PC-9 (cell line): ENCODE measurements at regions not wholly inside any gene's neighbourhood (a gene's known extent, or its start where the extent isn't known, plus 50 kb on each side); places are given as distances from the start of the nearest gene placed in this dataset.

Experiments used
- BruUV-seq: library from RNA; stranded (reverse); fragments of 400-500 nt; replicated peaks from 2 replicates; lab custom pipeline; 2021; lab: Mats Ljungman, UMichigan
- CTCF ChIA-PET: fragments of 300-600 bp; sonication (Branson Sonifier 250); formaldehyde crosslinking; loops from one replicate; lab custom pipeline; 2022; ENCODE audit warnings: antibody characterized with exemption; lab: Charles Lee
- POLR2A ChIA-PET: fragments of 300-600 bp; sonication (Branson Sonifier 250); formaldehyde crosslinking; loops from one replicate; lab custom pipeline; 2022; ENCODE audit warnings: antibody characterized with exemption; ENCODE audit not compliant: unreplicated experiment; lab: Charles Lee
- DNase-seq, 2 experiments: peaks; one replicate each; pipeline versions ENCODE4 v3.0.0 to v3.0.0-alpha.2; 2015 to 2022; ENCODE audit warnings: mixed read lengths in 1 of 2
- H2AFZ ChIP-seq: fragments of 200-600 bp; sonication (generic); 2 replicates; pipeline ENCODE4 v1.8.1; 2017; ENCODE audit warnings: antibody characterized with exemption
- H3F3A ChIP-seq: fragments of 200-600 bp; sonication (generic); 2 replicates; pipeline ENCODE4 v1.8.1; 2017; ENCODE audit warnings: antibody characterized with exemption, mild to moderate bottlenecking, low read depth; ENCODE audit not compliant: insufficient read depth
- H3K27ac ChIP-seq: fragments of 200-600 bp; sonication (generic); 2 replicates; pipeline ENCODE4 v1.6.1; 2016; ENCODE audit warnings: mixed run types
- H3K27me3 ChIP-seq: fragments of 200-600 bp; sonication (generic); 2 replicates; pipeline ENCODE4 v1.6.1; 2016; ENCODE audit warnings: low read depth, mixed run types; ENCODE audit not compliant: insufficient read depth
- H3K36me3 ChIP-seq: fragments of 200-600 bp; sonication (generic); 2 replicates; pipeline ENCODE4 v1.6.1; 2016; ENCODE audit warnings: low read depth, mixed run types
- H3K4me1 ChIP-seq: fragments of 200-600 bp; sonication (generic); replicated peaks from 2 replicates; pipeline ENCODE4 v1.6.1; 2016; ENCODE audit warnings: mixed run types; ENCODE audit not compliant: insufficient read depth
- H3K4me2 ChIP-seq: fragments of 200-600 bp; sonication (generic); 2 replicates; pipeline ENCODE4 v1.6.1; 2017; ENCODE audit warnings: mixed run types
- H3K4me3 ChIP-seq: fragments of 200-600 bp; sonication (generic); 2 replicates; pipeline ENCODE4 v1.6.1; 2016; ENCODE audit warnings: mixed run types
- H3K79me2 ChIP-seq: fragments of 200-600 bp; sonication (generic); 2 replicates; pipeline ENCODE4 v1.6.1; 2017; ENCODE audit warnings: low read depth, mixed run types
- H3K9me2 ChIP-seq: fragments of 200-600 bp; sonication (generic); 2 replicates; pipeline ENCODE4 v1.8.1; 2017; ENCODE audit warnings: mild to moderate bottlenecking; ENCODE audit not compliant: insufficient read depth
- H3K9me3 ChIP-seq: fragments of 200-600 bp; sonication (generic); 2 replicates; pipeline ENCODE4 v1.8.1; 2016; ENCODE audit warnings: low read depth; ENCODE audit not compliant: insufficient read depth
- H4K20me1 ChIP-seq: fragments of 200-600 bp; sonication (generic); 2 replicates; pipeline ENCODE4 v1.8.1; 2017; ENCODE audit not compliant: insufficient read depth
- EZH2 ChIP-seq: fragments of 200-600 bp; sonication (generic); IDR thresholded peaks from 2 replicates; pipeline ENCODE4 v1.8.0; 2017; ENCODE audit warnings: antibody characterized with exemption, low read depth
- intact Hi-C: fragments of 100-400 bp; cut with micrococcal nuclease; formaldehyde crosslinking; loops from one replicate; pipeline ENCODE4 v1.10.0; 2022; ENCODE audit not compliant: unreplicated experiment
- TF ChIP-seq, protein P1 (sequence below): fragments of 200-600 bp; sonication (generic); conservative IDR thresholded peaks from 2 replicates; pipeline ENCODE4 v1.6.1; 2017; ENCODE audit warnings: mixed run types, antibody characterized with exemption, mild to moderate bottlenecking, moderate library complexity

GRCh38 chr4:103867311-103867710 is 147.5 kb upstream of the TACR3 start:
- no peak overlapping the region for H3K4me2 ChIP-seq
- CTCF ChIA-PET = no interaction called here
- H3K9me3 ChIP-seq = no peaks in the 10 kb centered on the region
- POLR2A ChIA-PET = no interaction called here
- BruUV-seq = no TSS peak
- TF ChIP-seq EZH2 = no peak
- TF ChIP-seq, protein P1, sequence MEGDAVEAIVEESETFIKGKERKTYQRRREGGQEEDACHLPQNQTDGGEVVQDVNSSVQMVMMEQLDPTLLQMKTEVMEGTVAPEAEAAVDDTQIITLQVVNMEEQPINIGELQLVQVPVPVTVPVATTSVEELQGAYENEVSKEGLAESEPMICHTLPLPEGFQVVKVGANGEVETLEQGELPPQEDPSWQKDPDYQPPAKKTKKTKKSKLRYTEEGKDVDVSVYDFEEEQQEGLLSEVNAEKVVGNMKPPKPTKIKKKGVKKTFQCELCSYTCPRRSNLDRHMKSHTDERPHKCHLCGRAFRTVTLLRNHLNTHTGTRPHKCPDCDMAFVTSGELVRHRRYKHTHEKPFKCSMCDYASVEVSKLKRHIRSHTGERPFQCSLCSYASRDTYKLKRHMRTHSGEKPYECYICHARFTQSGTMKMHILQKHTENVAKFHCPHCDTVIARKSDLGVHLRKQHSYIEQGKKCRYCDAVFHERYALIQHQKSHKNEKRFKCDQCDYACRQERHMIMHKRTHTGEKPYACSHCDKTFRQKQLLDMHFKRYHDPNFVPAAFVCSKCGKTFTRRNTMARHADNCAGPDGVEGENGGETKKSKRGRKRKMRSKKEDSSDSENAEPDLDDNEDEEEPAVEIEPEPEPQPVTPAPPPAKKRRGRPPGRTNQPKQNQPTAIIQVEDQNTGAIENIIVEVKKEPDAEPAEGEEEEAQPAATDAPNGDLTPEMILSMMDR = no peak
- H3K79me2 ChIP-seq = no peaks in the 10 kb centered on the region
- intact Hi-C loops = no loop called here
- H3K9me2 ChIP-seq = no peaks in the 10 kb centered on the region
- no peaks in the 10 kb centered on the region for H3K27me3 ChIP-seq
- no peaks in the 10 kb centered on the region for H3F3A ChIP-seq
- no peaks in the 10 kb centered on the region for H4K20me1 ChIP-seq
- DNase-seq = no peak
- H3K36me3 ChIP-seq = no peaks in the 10 kb centered on the region
- no peaks in the 10 kb centered on the region for H3K4me1 ChIP-seq
- H3K4me3 ChIP-seq = no peak overlapping the region
- H3K27ac ChIP-seq = no peak overlapping the region
- H2AFZ ChIP-seq = no peak overlapping the region

- POLR2A ChIA-PET = interaction anchor here (0.7 kb wide), 1 partner anchor 1066 kb away, joined by 6 read pairs; no protein-coding TSS in a partner anchor
- H3K4me3 ChIP-seq = no peak overlapping the region
- no peak overlapping the region for H2AFZ ChIP-seq
- no peaks in the 10 kb centered on the region for H3K36me3 ChIP-seq
- H3K27me3 ChIP-seq = no peaks in the 10 kb centered on the region
- H4K20me1 ChIP-seq = no peaks in the 10 kb centered on the region
- CTCF ChIA-PET = no interaction called here
- no peaks in the 10 kb centered on the region for H3K4me1 ChIP-seq
- no peak overlapping the region for H3K4me2 ChIP-seq
- no peaks in the 10 kb centered on the region for H3K79me2 ChIP-seq
- TF ChIP-seq EZH2 = no peak
- TF ChIP-seq, protein P1 = no peak
- H3F3A ChIP-seq = no peaks in the 10 kb centered on the region
- intact Hi-C loops = no loop called here
- BruUV-seq = no TSS peak
- H3K9me3 ChIP-seq = no peaks in the 10 kb centered on the region
- no peak for DNase-seq
- no peak overlapping the region for H3K27ac ChIP-seq
- H3K9me2 ChIP-seq = no peaks in the 10 kb centered on the region
These were observed 133.8 kb upstream of the TACR3 start for GRCh38 chr4:103853627-103854026.

GRCh38 chr4:103853146-103853545 is 133.4 kb upstream of the TACR3 start:
- intact Hi-C loops = no loop called here
- H3K27ac ChIP-seq = no peak overlapping the region
- H3K27me3 ChIP-seq = no peaks in the 10 kb centered on the region
- H3K9me2 ChIP-seq = no peaks in the 10 kb centered on the region
- no peak for DNase-seq
- H3K4me1 ChIP-seq = no peaks in the 10 kb centered on the region
- no peaks in the 10 kb centered on the region for H4K20me1 ChIP-seq
- no peaks in the 10 kb centered on the region for H3K79me2 ChIP-seq
- TF ChIP-seq, protein P1 = no peak
- no peak for TF ChIP-seq EZH2
- POLR2A ChIA-PET = no interaction called here
- no peaks in the 10 kb centered on the region for H3F3A ChIP-seq
- H3K4me2 ChIP-seq = no peak overlapping the region
- H3K4me3 ChIP-seq = no peak overlapping the region
- no peaks in the 10 kb centered on the region for H3K9me3 ChIP-seq
- no peak overlapping the region for H2AFZ ChIP-seq
- no peaks in the 10 kb centered on the region for H3K36me3 ChIP-seq
- no TSS peak for BruUV-seq
- CTCF ChIA-PET = no interaction called here
